ENCODE measurements at regions not wholly inside any gene's neighbourhood (a gene's known extent, or its start where the extent isn't known, plus 50 kb on each side); places are given as distances from the start of the nearest gene placed in this dataset.

GRCh38 chr14:49191380-49191779 is 394.8 kb downstream of the RPS29 start:
- H2BK12ac ChIP-seq (ENCODE audit: insufficient read length, low read depth, low read length): no peak overlapping the region
- H3K18ac ChIP-seq (ENCODE audit: insufficient read length, low read depth, low read length): no peak overlapping the region
- WGBS (ENCODE audit: extremely low coverage, insufficient read length, low lambda C conversion rate): no CpG with 5 or more reads among the region's 5 CpGs
- no peak overlapping the region for H3T11ph ChIP-seq (ENCODE audit: low read length)
- no peak overlapping the region for H3K4ac ChIP-seq (ENCODE audit: low read depth, low read length)
- H3K23me2 ChIP-seq (ENCODE audit: insufficient read length, low read depth, low read length, poor library complexity, severe bottlenecking): no peaks in the 10 kb centered on the region
- H3K36me3 Mint-ChIP-seq (ENCODE audit: insufficient read depth in 1 of 3, low read depth in 3 of 3): no peaks in the 10 kb centered on the region; a peak in 1 of 7 replicates
- H3K4me3 Mint-ChIP-seq: no peak overlapping the region
- no peak for DNase-seq
- no peaks in the 10 kb centered on the region for H3K79me1 ChIP-seq (ENCODE audit: insufficient read depth, low read depth, low read length, poor library complexity, severe bottlenecking)
- H3K27ac ChIP-seq (ENCODE audit: insufficient read length, low read depth, low read length): no peak overlapping the region
- H4K5ac ChIP-seq (ENCODE audit: insufficient read length, low read depth, low read length): no peak overlapping the region
- H4K20me1 ChIP-seq (ENCODE audit: control insufficient read depth, insufficient read depth, insufficient read length): no peaks in the 10 kb centered on the region
- H3K23ac ChIP-seq (ENCODE audit: insufficient read length, low read depth, low read length): no peak overlapping the region
- H3K79me2 ChIP-seq (ENCODE audit: insufficient read depth, low read length): no peaks in the 10 kb centered on the region
- no peak overlapping the region for H3K56ac ChIP-seq (ENCODE audit: insufficient read length, low read depth, low read length)
- no peak overlapping the region for H2BK5ac ChIP-seq (ENCODE audit: insufficient read length, low read length)
- H4K91ac ChIP-seq (ENCODE audit: insufficient read length, low read depth, low read length): no peak overlapping the region
- H2BK120ac ChIP-seq (ENCODE audit: low read depth, low read length, poor library complexity, severe bottlenecking): no peak overlapping the region
- no peak overlapping the region for H2AK5ac ChIP-seq (ENCODE audit: insufficient read length, low read length)
- no peaks in the 10 kb centered on the region for H3K27me3 ChIP-seq (ENCODE audit: insufficient read depth, low read length)
- H3K4me1 Mint-ChIP-seq: peaks cover 10 to 11% of the 10 kb centered on the region in 2 experiments
- no peak overlapping the region for H3K4me2 ChIP-seq (ENCODE audit: insufficient read depth, insufficient read length, low read length)
- H2BK20ac ChIP-seq (ENCODE audit: low read depth, low read length, poor library complexity, severe bottlenecking): no peak overlapping the region
- H4K8ac ChIP-seq (replicated peaks; ENCODE audit: insufficient read length, low read depth, low read length): no peak overlapping the region
- no peak overlapping the region for H3K27ac Mint-ChIP-seq
- TF ChIP-seq CTCF (conservative IDR thresholded peaks at IDR 0.05): no peak
- H2BK15ac ChIP-seq (ENCODE audit: low read depth, low read length): no peak overlapping the region
- H3K14ac ChIP-seq (ENCODE audit: insufficient read depth, low read length): no peak overlapping the region
- no peaks in the 10 kb centered on the region for H3K4me1 ChIP-seq (ENCODE audit: insufficient read depth, low read length)
- H3K9ac ChIP-seq (ENCODE audit: extremely low read depth, insufficient read length, low read length): no peak overlapping the region
- H2AFZ ChIP-seq (ENCODE audit: low read length): no peak overlapping the region
- H3K27me3 Mint-ChIP-seq (ENCODE audit: low read depth): no peaks in the 10 kb centered on the region
- 0 out of 5 replicates have a peak, but pooled peaks cover 0 to 2% of the 10 kb centered on the region in 2 experiments for H3K9me3 Mint-ChIP-seq
- H3K9me3 ChIP-seq (ENCODE audit: control insufficient read depth, low read depth, low read length): no peaks in the 10 kb centered on the region

Data from H9 (cell line).